Osteocyte (in vitro differentiated cells): ENCODE measurements at regions not wholly inside any gene's neighbourhood (a gene's known extent, or its start where the extent isn't known, plus 50 kb on each side); places are given as distances from the start of the nearest gene placed in this dataset.

ENCODE experiments used
- DNase-seq: peaks from one replicate; pipeline ENCODE4 v3.0.0; 2021; ENCODE audit warnings: mixed read lengths; ENCODE audit not compliant: unreplicated experiment; ENCODE audit errors: extremely low spot score
- H3K27ac Mint-ChIP-seq: one replicate; pipeline ENCODE4 v1.8.0; 2021; ENCODE audit warnings: mild to moderate bottlenecking, mixed read lengths; ENCODE audit not compliant: unreplicated experiment
- H3K27me3 Mint-ChIP-seq: one replicate; pipeline ENCODE4 v1.8.0; 2021; ENCODE audit warnings: mixed read lengths; ENCODE audit not compliant: unreplicated experiment
- H3K36me3 Mint-ChIP-seq: one replicate; pipeline ENCODE4 v1.8.0; 2021; ENCODE audit warnings: mixed read lengths; ENCODE audit not compliant: unreplicated experiment
- H3K4me1 Mint-ChIP-seq: one replicate; pipeline ENCODE4 v1.8.0; 2021; ENCODE audit warnings: mixed read lengths; ENCODE audit not compliant: unreplicated experiment
- H3K4me3 Mint-ChIP-seq: one replicate; pipeline ENCODE4 v1.8.0; 2021; ENCODE audit warnings: mild to moderate bottlenecking, moderate library complexity, mixed read lengths; ENCODE audit not compliant: unreplicated experiment
- H3K9me3 Mint-ChIP-seq: one replicate; pipeline ENCODE4 v1.8.0; 2021; ENCODE audit warnings: mixed read lengths; ENCODE audit not compliant: unreplicated experiment
- CTCF ChIP-seq: fragments of 200-600 bp; sonication (generic); IDR thresholded peaks from 2 replicates; pipeline ENCODE4 v1.5.0; 2021; ENCODE audit warnings: antibody characterized with exemption, mild to moderate bottlenecking, moderate library complexity

- Mint-ChIP-seq H3K9me3 (no peaks in the 10 kb centered on the region), H3K36me3 (no peaks in the 10 kb centered on the region), H3K4me3 (no peak overlapping the region), H3K27me3 (peaks cover 21% of the 10 kb centered on the region), H3K27ac (no peak overlapping the region), H3K4me1 (no peaks in the 10 kb centered on the region)
- DNase-seq: no peak
- TF ChIP-seq CTCF: no peak
Observed at GRCh38 chr9:118618849-118619248, 750.4 kb downstream of the BRINP1 start.

- no peak for DNase-seq
- Mint-ChIP-seq H3K27ac (no peak overlapping the region), H3K36me3 (no peaks in the 10 kb centered on the region), H3K9me3 (no peaks in the 10 kb centered on the region), H3K4me1 (no peaks in the 10 kb centered on the region), H3K4me3 (no peak overlapping the region), H3K27me3 (peaks cover 14% of the 10 kb centered on the region)
- no peak for TF ChIP-seq CTCF
Observed at GRCh38 chr9:118624608-118625007, 744.6 kb downstream of the BRINP1 start.

DNA sequence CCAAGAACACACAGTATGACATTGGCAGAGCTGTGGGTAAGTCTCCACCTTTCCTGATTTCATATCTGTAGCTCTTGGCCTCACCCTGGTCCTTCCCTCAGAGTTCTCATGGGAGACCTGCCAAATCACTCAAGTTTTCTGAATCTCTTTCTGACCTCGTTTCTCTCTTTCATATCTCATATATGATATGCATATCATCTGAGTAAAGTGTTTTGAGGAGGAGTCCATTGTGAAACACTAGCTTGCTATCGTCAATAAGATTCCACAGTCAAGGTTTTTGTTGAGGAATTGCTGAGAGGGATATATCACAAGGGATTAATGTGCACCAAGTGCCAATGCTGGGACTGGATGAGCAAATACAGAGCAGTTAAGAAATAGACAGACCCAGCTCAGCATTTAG, 739.2 kb downstream of the BRINP1 start:
- Mint-ChIP-seq H3K36me3 (no peaks in the 10 kb centered on the region), H3K27me3 (peaks cover 8% of the 10 kb centered on the region), H3K27ac (no peak overlapping the region), H3K9me3 (peaks cover 6% of the 10 kb centered on the region), H3K4me1 (no peaks in the 10 kb centered on the region), H3K4me3 (no peak overlapping the region)
- TF ChIP-seq CTCF: no peak
- DNase-seq: no peak

GRCh38 chr9:118630931-118631595, 738.2 kb downstream of the BRINP1 start:
- Mint-ChIP-seq H3K27me3 (peaks cover 8% of the 10 kb centered on the region), H3K36me3 (no peaks in the 10 kb centered on the region), H3K4me1 (no peaks in the 10 kb centered on the region), H3K9me3 (peaks cover 6% of the 10 kb centered on the region), H3K27ac (no peak overlapping the region), H3K4me3 (no peak overlapping the region)
- TF ChIP-seq CTCF: no peak
- DNase-seq: no peak

DNA sequence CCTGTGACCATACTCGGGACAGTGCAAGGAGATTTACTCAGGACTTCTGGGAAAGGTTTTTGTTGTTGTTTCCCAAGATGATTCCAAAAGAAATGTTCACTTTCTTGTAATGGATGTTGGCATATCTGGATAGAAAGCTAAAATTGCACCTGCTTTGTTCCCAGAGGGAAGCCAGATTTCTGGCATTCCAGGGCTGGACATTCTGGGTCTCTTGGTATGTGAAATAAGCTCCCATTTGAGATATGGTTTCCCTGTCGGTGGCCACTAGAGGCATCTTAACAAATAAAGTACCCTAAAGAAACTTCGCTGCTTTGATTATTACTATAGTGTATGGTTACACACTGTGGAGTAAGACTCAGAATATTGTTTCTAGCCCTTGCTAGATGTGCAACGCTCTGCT, 737.3 kb downstream of the BRINP1 start:
- no peaks in the 10 kb centered on the region for H3K4me1 Mint-ChIP-seq
- no peak overlapping the region for H3K27ac Mint-ChIP-seq
- no peak for TF ChIP-seq CTCF
- H3K36me3 Mint-ChIP-seq: no peaks in the 10 kb centered on the region
- no peak overlapping the region for H3K4me3 Mint-ChIP-seq
- H3K27me3 Mint-ChIP-seq: peaks cover 8% of the 10 kb centered on the region
- DNase-seq: no peak
- peaks cover 6% of the 10 kb centered on the region for H3K9me3 Mint-ChIP-seq
